ENCODE measurements at regions not wholly inside any gene's neighbourhood (a gene's known extent, or its start where the extent isn't known, plus 50 kb on each side); places are given as distances from the start of the nearest gene placed in this dataset.
"Not testable (repeated sequence)": the region's sequence is repeated elsewhere in the genome, so short reads cannot be mapped to it uniquely, and the experiment has no call there.

- not testable (repeated sequence) for H3K27me3 Mint-ChIP-seq (ENCODE audit: low read depth); H3K36me3 Mint-ChIP-seq (ENCODE audit: low read depth); H3K4me1 Mint-ChIP-seq (ENCODE audit: low read depth); DNase-seq (ENCODE audit: low spot score); H3K27ac Mint-ChIP-seq (ENCODE audit: unreplicated experiment); H3K4me3 Mint-ChIP-seq (ENCODE audit: unreplicated experiment)
- peak; percentile 41 for TF ChIP-seq CTCF (IDR thresholded peaks at IDR 0.05)
- H3K9me3 Mint-ChIP-seq (ENCODE audit: low read depth) = peaks cover 63% of the 10 kb centered on the region
Observed at GRCh38 chr22:10934704-10935103, 4593.3 kb upstream of the OR11H1 start.

- H3K4me3 Mint-ChIP-seq (ENCODE audit: unreplicated experiment) = no peak overlapping the region
- H3K36me3 Mint-ChIP-seq (ENCODE audit: low read depth) = peaks cover 2% of the 10 kb centered on the region
- no peak overlapping the region for H3K27ac Mint-ChIP-seq (ENCODE audit: unreplicated experiment)
- H3K4me1 Mint-ChIP-seq (ENCODE audit: low read depth) = no peaks in the 10 kb centered on the region
- H3K9me3 Mint-ChIP-seq (ENCODE audit: low read depth) = peaks cover 66% of the 10 kb centered on the region
- peak; percentile 95 for DNase-seq (ENCODE audit: low spot score)
- no peaks in the 10 kb centered on the region for H3K27me3 Mint-ChIP-seq (ENCODE audit: low read depth)
- TF ChIP-seq CTCF (IDR thresholded peaks at IDR 0.05) = no peak
Observed at GRCh38 chr22:10961043-10961860, 4566.7 kb upstream of the OR11H1 start.

- not testable (repeated sequence) for H3K4me1 Mint-ChIP-seq (ENCODE audit: low read depth); H3K27ac Mint-ChIP-seq (ENCODE audit: unreplicated experiment); H3K4me3 Mint-ChIP-seq (ENCODE audit: unreplicated experiment); H3K36me3 Mint-ChIP-seq (ENCODE audit: low read depth); H3K27me3 Mint-ChIP-seq (ENCODE audit: low read depth)
- H3K9me3 Mint-ChIP-seq (ENCODE audit: low read depth) = peaks cover 60% of the 10 kb centered on the region
- DNase-seq (ENCODE audit: low spot score) = peak; percentile 92
Observed at GRCh38 chr22:10961861-10962255, 4566.1 kb upstream of the OR11H1 start.
